HS-27A (cell line): ENCODE measurements at regions not wholly inside any gene's neighbourhood (a gene's known extent, or its start where the extent isn't known, plus 50 kb on each side); places are given as distances from the start of the nearest gene placed in this dataset.
"Not testable (repeated sequence)": the region's sequence is repeated elsewhere in the genome, so short reads cannot be mapped to it uniquely, and the experiment has no call there.

Experiments used
- DNase-seq: peaks from one replicate; pipeline ENCODE4 v3.0.0-alpha.2; 2012; ENCODE audit warnings: low read depth, missing footprints

- DNase-seq: peak; percentile 79
These were observed 100.5 kb upstream of the ITPRID2 start for GRCh38 chr2:181790716-181791649.

- no peak for DNase-seq
These were observed 98.6 kb upstream of the ITPRID2 start for GRCh38 chr2:181792906-181793305.

- DNase-seq: no peak
These were observed 93.5 kb upstream of the ITPRID2 start for GRCh38 chr2:181798022-181798421.

- DNase-seq: not testable (repeated sequence)
These were observed 89.2 kb upstream of the ITPRID2 start for GRCh38 chr2:181802300-181802699.

- DNase-seq: not testable (repeated sequence)
These were observed 87.4 kb upstream of the ITPRID2 start for GRCh38 chr2:181803903-181804799.

- no peak for DNase-seq
These were observed 86.1 kb upstream of the ITPRID2 start for GRCh38 chr2:181805228-181806038.

- DNase-seq: no peak
These were observed 85.5 kb upstream of the ITPRID2 start for GRCh38 chr2:181806039-181806392.

- no peak for DNase-seq
These were observed 84.0 kb upstream of the ITPRID2 start for GRCh38 chr2:181807526-181807925.

- peak; percentile 69 for DNase-seq
These were observed 80.5 kb upstream of the ITPRID2 start for GRCh38 chr2:181810823-181811695.

- DNase-seq: no peak
These were observed 79.3 kb upstream of the ITPRID2 start for GRCh38 chr2:181812106-181812743.

GRCh38 chr2:181814057-181814491 is 77.5 kb upstream of the ITPRID2 start:
- no peak for DNase-seq

- DNase-seq: no peak
These were observed 74.0 kb upstream of the ITPRID2 start for GRCh38 chr2:181817509-181817908.

- DNase-seq: no peak
These were observed 73.4 kb upstream of the ITPRID2 start for GRCh38 chr2:181818058-181818680.

GRCh38 chr2:181818840-181819239 is 72.7 kb upstream of the ITPRID2 start:
- no peak for DNase-seq

- no peak for DNase-seq
These were observed 70.5 kb upstream of the ITPRID2 start for GRCh38 chr2:181821049-181821448.

- no peak for DNase-seq
These were observed 69.4 kb upstream of the ITPRID2 start for GRCh38 chr2:181822097-181822496.

GRCh38 chr2:181823405-181823804 is 68.1 kb upstream of the ITPRID2 start:
- DNase-seq: no peak

- no peak for DNase-seq
These were observed 63.3 kb upstream of the ITPRID2 start for GRCh38 chr2:181828122-181828705.

GRCh38 chr2:181829230-181829629 is 62.3 kb upstream of the ITPRID2 start:
- no peak for DNase-seq

- DNase-seq: no peak
These were observed 59.5 kb upstream of the ITPRID2 start for GRCh38 chr2:181832015-181832414.
